ENCODE measurements at regions not wholly inside any gene's neighbourhood (a gene's known extent, or its start where the extent isn't known, plus 50 kb on each side); places are given as distances from the start of the nearest gene placed in this dataset.
"Not testable (repeated sequence)": the region's sequence is repeated elsewhere in the genome, so short reads cannot be mapped to it uniquely, and the experiment has no call there.

GRCh38 chr11:45384711-45385241 lies 98.6 kb upstream of the SYT13 start:
- no peak for DNase-seq (ENCODE audit: low spot score)

DNA sequence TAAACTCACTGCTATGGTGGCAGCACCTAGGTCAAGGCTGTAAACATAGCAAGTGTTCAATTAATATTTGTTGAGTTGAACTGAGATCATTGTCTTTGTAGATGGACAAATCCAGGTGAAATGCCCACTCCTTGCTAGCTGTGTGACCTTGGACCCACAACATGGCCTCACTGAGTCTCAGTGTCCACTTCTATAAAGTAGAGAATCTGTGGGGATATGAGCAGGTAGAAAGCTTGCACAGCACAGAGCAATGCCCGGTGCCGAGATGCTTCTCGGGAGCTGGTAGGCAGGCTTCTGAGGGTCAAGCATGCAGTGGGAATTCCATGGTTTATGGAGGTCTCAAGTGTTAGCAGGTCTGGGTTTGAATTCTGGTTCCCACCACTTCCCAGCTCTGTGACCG lies 97.9 kb upstream of the SYT13 start:
- no peak for DNase-seq (ENCODE audit: low spot score)

- DNase-seq (ENCODE audit: low spot score), result no peak
Measured at GRCh38 chr11:45383224-45383623, 97.1 kb upstream of the SYT13 start.

- DNase-seq (ENCODE audit: low spot score), result no peak
Measured at GRCh38 chr11:45382133-45382878, 96.2 kb upstream of the SYT13 start.

GRCh38 chr11:45379162-45379863 lies 93.2 kb upstream of the SYT13 start:
- no peak for DNase-seq (ENCODE audit: low spot score)

DNA sequence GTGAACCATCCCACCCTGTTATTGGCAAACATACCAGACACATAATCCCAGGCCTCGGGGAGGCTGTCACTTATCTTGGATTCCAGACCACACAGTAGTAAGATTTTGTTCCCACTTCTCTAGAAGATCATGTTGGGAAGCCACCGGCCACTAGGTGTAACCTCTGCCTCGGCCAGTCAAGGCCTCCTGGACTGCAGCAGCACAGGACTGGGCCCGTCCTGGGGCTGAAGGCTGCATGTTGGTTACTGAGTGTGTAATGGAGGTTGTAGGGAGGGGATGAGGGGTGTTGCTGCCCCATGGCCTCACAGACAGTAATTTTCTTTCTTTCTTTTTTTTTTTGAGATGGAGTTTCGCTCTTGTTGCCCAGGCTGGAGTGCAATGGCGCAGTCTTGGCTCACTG lies 92.4 kb upstream of the SYT13 start:
- no peak for DNase-seq (ENCODE audit: low spot score)

DNA sequence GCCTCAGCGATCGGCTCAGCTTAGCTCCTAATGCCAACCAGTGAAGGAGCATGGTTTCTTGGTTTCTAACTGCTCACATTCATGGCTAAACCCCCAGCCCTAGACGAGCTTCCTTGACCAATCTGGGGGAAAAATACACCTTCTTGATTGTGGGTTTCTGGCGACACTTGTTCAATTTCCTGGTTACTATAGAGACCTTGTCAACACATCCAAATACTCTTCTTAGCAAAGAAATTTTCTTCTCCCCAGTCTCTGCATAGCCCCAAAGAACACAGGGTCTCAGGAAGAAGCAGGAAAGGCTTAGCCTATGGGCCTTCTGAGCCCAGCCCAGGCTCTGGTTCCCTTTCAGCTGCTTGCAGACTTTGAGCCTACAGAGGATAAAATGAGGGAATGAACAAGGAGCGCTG lies 88.5 kb upstream of the SYT13 start:
- DNase-seq (ENCODE audit: low spot score), result no peak

- no peak for DNase-seq (ENCODE audit: low spot score)
Measured at GRCh38 chr11:45374130-45374529, 88.0 kb upstream of the SYT13 start.

DNA sequence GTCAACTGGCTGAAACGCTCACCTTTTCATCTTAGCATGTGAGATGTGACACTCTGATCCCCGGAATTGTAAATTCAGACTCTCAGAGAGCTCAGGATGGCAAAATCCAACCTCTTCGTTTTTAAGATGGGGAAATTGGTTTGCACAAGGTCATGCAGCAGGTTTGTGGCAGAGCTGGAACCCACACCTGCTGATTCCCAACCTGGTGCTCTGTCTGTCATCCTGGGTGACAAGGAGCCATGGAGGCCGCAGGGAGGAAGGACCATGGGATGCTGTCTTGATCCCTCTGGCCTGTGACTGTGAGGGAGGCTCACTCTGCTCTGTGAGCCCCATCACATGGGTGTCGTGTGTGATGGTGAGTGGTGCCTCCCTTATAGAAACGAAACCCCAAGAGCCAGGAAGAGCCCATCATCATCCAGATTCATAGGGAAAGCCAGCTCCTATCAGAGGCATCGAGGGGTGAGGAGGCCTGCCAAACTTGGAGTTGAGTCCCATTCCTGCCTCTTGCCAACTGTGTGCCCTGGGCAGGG lies 87.4 kb upstream of the SYT13 start:
- DNase-seq (ENCODE audit: low spot score), result no peak

DNA sequence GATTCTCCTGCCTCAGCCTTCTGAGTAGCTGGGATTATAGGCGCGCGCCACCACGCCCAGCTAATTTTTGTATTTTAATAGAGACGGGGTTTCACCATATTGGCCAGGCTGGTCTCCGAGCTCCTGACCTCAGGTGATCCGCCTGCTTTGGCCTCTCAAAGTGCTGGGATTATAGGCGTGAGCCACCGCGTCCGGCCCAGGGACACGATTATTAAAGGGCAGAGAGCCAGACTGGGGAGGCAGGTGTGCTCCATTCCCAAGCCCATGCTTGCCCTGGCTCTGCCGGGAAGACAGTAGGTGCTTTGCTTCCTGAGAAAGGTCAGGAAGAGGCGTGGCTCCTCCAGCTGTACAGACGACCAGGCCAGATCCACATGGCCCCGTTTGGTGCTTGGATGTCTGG lies 86.3 kb upstream of the SYT13 start:
- DNase-seq (ENCODE audit: low spot score), result not testable (repeated sequence)

GRCh38 chr11:45371251-45372115 lies 85.3 kb upstream of the SYT13 start:
- peak; percentile 79 for DNase-seq (ENCODE audit: low spot score)

GRCh38 chr11:45369313-45369712 lies 83.2 kb upstream of the SYT13 start:
- DNase-seq (ENCODE audit: low spot score), result no peak

- DNase-seq (ENCODE audit: low spot score), result no peak
Measured at GRCh38 chr11:45368697-45369096, 82.6 kb upstream of the SYT13 start.

GRCh38 chr11:45366619-45367190 lies 80.6 kb upstream of the SYT13 start:
- DNase-seq (ENCODE audit: low spot score), result no peak

GRCh38 chr11:45365961-45366618 lies 79.9 kb upstream of the SYT13 start:
- DNase-seq (ENCODE audit: low spot score), result no peak

GRCh38 chr11:45362636-45363035 lies 76.5 kb upstream of the SYT13 start:
- DNase-seq (ENCODE audit: low spot score), result no peak

GRCh38 chr11:45361551-45361950 lies 75.4 kb upstream of the SYT13 start:
- DNase-seq (ENCODE audit: low spot score), result no peak

DNA sequence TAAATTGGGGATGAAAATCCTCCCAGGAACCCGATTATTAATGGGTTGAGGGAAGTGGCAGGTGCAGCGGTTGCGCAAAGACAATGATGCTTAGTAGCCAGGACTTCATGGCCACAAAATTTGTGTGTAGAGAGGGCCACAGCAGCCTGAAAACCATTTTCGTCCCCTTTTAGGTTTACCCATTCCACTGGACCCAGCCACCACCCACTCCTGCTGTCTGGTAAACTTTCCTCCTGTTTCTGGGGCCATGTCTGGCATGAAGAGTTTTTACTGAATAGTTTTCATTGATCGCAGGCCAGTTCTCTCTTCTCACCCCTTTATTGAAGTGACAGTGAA lies 69.5 kb upstream of the SYT13 start:
- DNase-seq (ENCODE audit: low spot score), result no peak

DNA sequence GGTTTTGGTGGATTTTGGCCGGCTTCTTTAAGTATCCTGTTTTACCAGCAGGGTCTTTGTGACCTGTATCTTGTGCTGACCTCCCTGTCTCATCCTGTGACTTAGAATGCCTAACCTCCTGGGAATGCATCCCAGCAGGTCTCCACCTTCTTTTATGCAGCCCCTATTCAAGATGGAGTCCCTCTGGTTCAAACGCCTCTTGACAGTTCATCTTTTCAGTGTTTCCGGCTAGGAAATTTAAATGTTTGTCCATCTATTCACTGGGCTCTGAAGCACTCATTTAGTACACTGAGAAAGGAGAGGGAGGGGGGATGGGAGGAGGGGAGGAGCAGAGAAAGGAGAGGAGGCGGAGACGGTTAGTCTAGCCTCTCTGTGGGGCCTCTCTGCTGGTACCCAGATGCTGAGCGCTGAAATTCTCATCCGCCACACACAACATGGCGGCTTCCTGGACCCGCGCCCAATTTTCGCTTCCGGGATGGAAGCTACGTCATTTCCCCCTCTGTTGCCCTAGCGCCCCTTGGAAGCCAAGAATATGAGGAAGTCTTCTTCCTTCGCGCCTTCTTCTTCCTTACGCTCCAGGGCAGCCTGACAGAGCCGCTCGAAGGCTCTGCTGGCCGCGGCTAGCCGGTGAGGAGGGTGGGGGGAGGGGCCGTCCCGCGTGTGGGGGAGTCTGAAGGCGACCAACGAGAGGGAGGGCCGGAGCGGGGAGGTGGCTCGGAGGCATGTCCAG lies 69.0 kb upstream of the SYT13 start:
- peak; percentile 33 for DNase-seq (ENCODE audit: low spot score)

GRCh38 chr11:45348729-45349128 lies 62.6 kb upstream of the SYT13 start:
- no peak for DNase-seq (ENCODE audit: low spot score)

All from COLO829 (cell line).